Pancreas (tissue), 10 donors: ENCODE measurements at regions not wholly inside any gene's neighbourhood (a gene's known extent, or its start where the extent isn't known, plus 50 kb on each side); places are given as distances from the start of the nearest gene placed in this dataset.

Source experiments
- ATAC-seq, 4 donors: fragments of 200-7000 bp; cut with Tn5 transposase; one replicate each; pipeline versions ENCODE4 v1.8.0 to v1.9.1; 2020; ENCODE audit warnings: mild to moderate bottlenecking in 4 of 4, moderate library complexity in 4 of 4
- DNase-seq, 6 donors: peaks; one replicate each; pipeline ENCODE4 v3.0.0-alpha.2; 2020
- FAIRE-seq: peaks from 2 replicates; lab custom pipeline; 2012; peaks lifted over from hg19 to GRCh38; lab: Jason Lieb, UNC
- H3K27ac ChIP-seq, 4 donors: fragments of 200-600 bp; sonication (generic); 1 replicate in 3 of 4; 2 replicates in 1 of 4; pipeline versions ENCODE4 v1.5.0 to v1.8.0; 2020
- H3K27me3 ChIP-seq, 4 donors: fragments of 200-600 bp; one replicate each; pipeline ENCODE4 v1.8.0; 2021
- H3K36me3 ChIP-seq, 3 donors: fragments of 200-600 bp; sonication (generic) in 1 of 3; one replicate each; pipeline versions ENCODE4 v1.5.0 to v1.8.0; 2020 to 2021
- H3K4me1 ChIP-seq, 3 donors: fragments of 200-600 bp; one replicate each; pipeline ENCODE4 v1.8.0; 2021
- H3K4me3 ChIP-seq, 4 donors: fragments of 200-600 bp; sonication (generic) in 2 of 4; one replicate each; pipeline versions ENCODE4 v1.5.0 to v1.8.0; 2020 to 2021
- H3K9me3 ChIP-seq, 4 donors: fragments of 200-600 bp; one replicate each; pipeline ENCODE4 v1.8.0; 2021
- WGBS, 2 donors: extraction: QIAGEN DNeasy Blood & Tissue Kit; methylation state at CpG; one replicate each; pipeline ENCODE4 v1.1.7; 2013; 5-methylcytosine and 5-hydroxymethylcytosine counted together
- intact Hi-C, 3 donors: fragments of 100-400 bp; cut with DNase I; formaldehyde crosslinking; loops; one replicate each; pipeline versions ENCODE4 v1.11.1 to v1.14.2; 2022
- TF ChIP-seq, protein P1 (sequence below), 4 donors: fragments of 200-600 bp; sonication (generic) in 3 of 4; IDR thresholded peaks; one replicate each; pipeline versions ENCODE4 v1.5.0 to v1.8.0; 2021; ENCODE audit warnings: antibody characterized with exemption in 4 of 4
- donor health status: healthy with polysubstance abuse.
- donor health status: DM: no; HTN: no; CAD: no; lungs with moderate emphysema.
- donor health status: DM: no; HTN: no; CAD: no.
- donor health status: control.
- donor health status: control.
- donor health status: Bipolar disorder and iron deficiency.
- donor health status: DM: yes; HTN: yes; CAD: no.
- donor health status: DM: no; HTN: no; CAD: no.
- donor health status: DM: no; HTN: no; CAD: no.
- donor health status: DM: yes; HTN: yes; CAD: no.

DNA sequence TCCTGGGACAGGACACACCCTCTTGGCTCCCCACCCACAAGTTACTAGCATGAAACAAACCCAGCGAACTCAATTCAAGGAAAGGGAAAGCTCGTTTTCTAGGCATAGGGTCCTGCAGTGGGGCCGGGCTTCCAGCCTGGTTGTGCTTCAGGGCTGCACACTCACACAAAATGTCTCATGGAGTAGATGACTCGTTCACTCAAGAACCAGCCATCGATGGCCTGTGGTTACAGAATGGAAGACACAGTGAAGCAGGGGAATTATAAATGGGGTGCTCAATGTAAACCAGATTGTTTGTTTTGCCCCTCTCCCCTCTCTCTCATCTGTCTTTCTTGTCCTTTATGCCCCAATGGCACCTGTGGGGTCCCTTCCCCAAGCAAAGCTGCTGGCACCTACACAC, 56.0 kb upstream of the COX20 start:
- 68 to 84% methylated on average over 5 of the region's 5 CpGs for WGBS, 2 donors
- Histone ChIP-seq H3K27me3 (no peaks in the 10 kb centered on the region), H3K4me1 (no peaks in the 10 kb centered on the region), H3K36me3 (no peaks in the 10 kb centered on the region), H3K9me3 (no peaks in the 10 kb centered on the region), H3K4me3 (no peak overlapping the region), H3K27ac (no peak overlapping the region)
- TF ChIP-seq, protein P1, sequence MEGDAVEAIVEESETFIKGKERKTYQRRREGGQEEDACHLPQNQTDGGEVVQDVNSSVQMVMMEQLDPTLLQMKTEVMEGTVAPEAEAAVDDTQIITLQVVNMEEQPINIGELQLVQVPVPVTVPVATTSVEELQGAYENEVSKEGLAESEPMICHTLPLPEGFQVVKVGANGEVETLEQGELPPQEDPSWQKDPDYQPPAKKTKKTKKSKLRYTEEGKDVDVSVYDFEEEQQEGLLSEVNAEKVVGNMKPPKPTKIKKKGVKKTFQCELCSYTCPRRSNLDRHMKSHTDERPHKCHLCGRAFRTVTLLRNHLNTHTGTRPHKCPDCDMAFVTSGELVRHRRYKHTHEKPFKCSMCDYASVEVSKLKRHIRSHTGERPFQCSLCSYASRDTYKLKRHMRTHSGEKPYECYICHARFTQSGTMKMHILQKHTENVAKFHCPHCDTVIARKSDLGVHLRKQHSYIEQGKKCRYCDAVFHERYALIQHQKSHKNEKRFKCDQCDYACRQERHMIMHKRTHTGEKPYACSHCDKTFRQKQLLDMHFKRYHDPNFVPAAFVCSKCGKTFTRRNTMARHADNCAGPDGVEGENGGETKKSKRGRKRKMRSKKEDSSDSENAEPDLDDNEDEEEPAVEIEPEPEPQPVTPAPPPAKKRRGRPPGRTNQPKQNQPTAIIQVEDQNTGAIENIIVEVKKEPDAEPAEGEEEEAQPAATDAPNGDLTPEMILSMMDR (IDR thresholded peaks at IDR 0.05): no peak
- intact Hi-C loops: no loop called here
- no peak for FAIRE-seq
- DNase-seq: no peak
- ATAC-seq: no peak

DNA sequence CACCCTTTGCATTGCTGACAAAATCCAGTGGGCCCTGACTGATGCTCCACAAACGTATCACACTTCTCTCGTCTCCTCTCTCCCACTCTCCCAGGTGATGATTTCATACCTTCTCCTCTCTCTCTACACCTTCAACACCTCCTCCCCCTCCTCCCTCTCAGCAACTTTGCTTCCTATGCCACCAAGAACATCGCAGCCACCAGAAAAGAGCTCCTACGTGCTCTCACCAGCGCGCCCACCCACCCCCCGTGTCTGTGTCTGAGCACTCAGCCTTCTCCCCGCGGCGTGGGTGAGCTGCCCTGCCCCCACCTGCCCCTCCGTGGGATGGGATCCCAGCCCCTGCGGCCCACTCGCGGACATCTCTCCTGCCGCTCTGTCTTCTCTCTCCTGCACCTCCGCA, 55.1 kb upstream of the COX20 start:
- DNase-seq: no peak
- TF ChIP-seq, protein P1 (IDR thresholded peaks at IDR 0.05): no peak
- 78 to 80% methylated on average over 16 of the region's 16 CpGs for WGBS, 2 donors

DNA sequence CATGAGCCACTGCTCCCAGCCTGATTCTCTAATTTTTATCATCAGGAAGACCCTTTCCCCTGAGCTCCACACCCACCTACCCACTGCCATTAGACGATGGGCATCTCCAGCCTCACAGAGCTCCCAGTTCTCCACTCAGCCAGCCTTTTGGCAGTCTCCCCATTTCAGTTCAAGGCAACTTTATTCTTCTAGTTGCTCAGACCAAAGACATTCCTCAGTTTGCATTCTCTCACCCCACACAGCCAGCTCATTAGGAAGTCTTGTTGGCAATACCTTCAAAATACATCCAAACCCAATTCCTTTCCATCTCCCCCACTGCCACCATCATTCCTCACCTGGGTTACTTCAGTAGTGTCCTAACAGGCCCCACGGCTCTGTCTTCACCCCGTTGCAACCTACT, 53.4 kb upstream of the COX20 start:
- no peak for ATAC-seq
- no peaks in the 10 kb centered on the region for H3K4me1 ChIP-seq
- H3K27ac ChIP-seq: no peak overlapping the region
- WGBS, 2 donors: 70 to 71% methylated on average over 3 of the region's 3 CpGs
- intact Hi-C loops: loop anchor here in 1 of 3 donors (10.0 kb wide), 1 partner anchor 177 kb away; no protein-coding TSS in a partner anchor
- TF ChIP-seq, protein P1 (IDR thresholded peaks at IDR 0.05): no peak
- no peaks in the 10 kb centered on the region for H3K9me3 ChIP-seq
- DNase-seq: no peak
- no peaks in the 10 kb centered on the region for H3K36me3 ChIP-seq
- no peak overlapping the region for H3K4me3 ChIP-seq
- no peaks in the 10 kb centered on the region for H3K27me3 ChIP-seq
- no peak for FAIRE-seq

More for the DNA sequence above, 55.1 kb upstream of the COX20 start:
- Histone ChIP-seq H3K27me3 (no peaks in the 10 kb centered on the region), H3K36me3 (no peaks in the 10 kb centered on the region), H3K9me3 (no peaks in the 10 kb centered on the region), H3K4me3 (no peak overlapping the region), H3K27ac (no peak overlapping the region), H3K4me1 (no peaks in the 10 kb centered on the region)
- ATAC-seq (no peak), FAIRE-seq (no peak)
- intact Hi-C loops: loop anchor here in 1 of 3 donors (10.0 kb wide), 1 partner anchor 176 kb away; no protein-coding TSS in a partner anchor

DNA sequence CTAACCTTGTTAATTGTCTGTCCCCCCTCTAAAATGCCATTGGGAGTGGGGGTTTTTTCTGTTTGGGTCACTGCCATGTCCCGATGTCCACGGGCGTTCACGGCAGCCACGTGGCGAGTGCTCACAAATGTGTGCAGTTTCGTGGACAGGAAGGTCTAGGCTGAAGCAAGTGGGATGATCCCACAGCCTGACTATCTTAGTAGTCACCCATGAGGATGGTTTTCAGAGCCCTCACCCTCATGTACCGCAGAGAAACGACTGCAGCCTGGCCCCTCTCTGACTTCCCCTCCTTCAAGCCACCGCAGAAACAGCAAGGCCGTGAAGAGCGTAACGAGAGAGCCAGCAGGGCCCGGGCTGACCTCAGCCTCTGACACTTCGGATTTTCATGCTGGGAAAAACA, 52.3 kb upstream of the COX20 start:
- TF ChIP-seq, protein P1 (IDR thresholded peaks at IDR 0.05): no peak
- intact Hi-C loops: loop anchor here in 1 of 3 donors (10.0 kb wide), 1 partner anchor 178 kb away; no protein-coding TSS in a partner anchor

More for the DNA sequence above, 52.3 kb upstream of the COX20 start:
- WGBS, 2 donors: 91 to 93% methylated on average over 15 of the region's 15 CpGs
- ATAC-seq (no peak), FAIRE-seq (no peak), DNase-seq (no peak)
- no peak overlapping the region for H3K27ac ChIP-seq
- H3K4me1 ChIP-seq: no peaks in the 10 kb centered on the region
- H3K36me3 ChIP-seq: no peaks in the 10 kb centered on the region
- H3K27me3 ChIP-seq: no peaks in the 10 kb centered on the region
- no peak overlapping the region for H3K4me3 ChIP-seq
- no peaks in the 10 kb centered on the region for H3K9me3 ChIP-seq
